Liver (tissue), 8 donors: ENCODE measurements at regions not wholly inside any gene's neighbourhood (a gene's known extent, or its start where the extent isn't known, plus 50 kb on each side); places are given as distances from the start of the nearest gene placed in this dataset.

Source experiments
- DNase-seq: peaks from one replicate; pipeline ENCODE4 v3.0.0-alpha.2; 2017; ENCODE audit warnings: low spot score
- H3K27ac ChIP-seq, 2 donors: one replicate each; pipeline ENCODE4 v1.7.0; 2013; ENCODE audit warnings: inconsistent platforms in 2 of 2, low read length in 2 of 2, control low read depth in 1 of 2, low read depth in 1 of 2, mild to moderate bottlenecking in 1 of 2
- H3K27me3 ChIP-seq, 4 donors: one replicate each; pipeline versions ENCODE4 v1.6.1 to v1.7.0; 2013; ENCODE audit warnings: low read length in 3 of 4, inconsistent platforms in 1 of 4, mild to moderate bottlenecking in 1 of 4, moderate library complexity in 1 of 4; ENCODE audit not compliant: control insufficient read depth in 4 of 4, insufficient read depth in 4 of 4
- H3K36me3 ChIP-seq, 4 donors: one replicate each; pipeline versions ENCODE4 v1.6.1 to v1.7.0; 2013; ENCODE audit warnings: low read length in 3 of 4, mild to moderate bottlenecking in 3 of 4, low read depth in 1 of 4, moderate library complexity in 1 of 4; ENCODE audit not compliant: control insufficient read depth in 4 of 4, insufficient read depth in 3 of 4
- H3K4me1 ChIP-seq, 4 donors: one replicate each; pipeline versions ENCODE4 v1.6.1 to v1.7.0; 2013; ENCODE audit warnings: low read length in 3 of 4, mild to moderate bottlenecking in 3 of 4, moderate library complexity in 1 of 4; ENCODE audit not compliant: control insufficient read depth in 4 of 4, insufficient read depth in 4 of 4
- H3K4me3 ChIP-seq, 3 donors: one replicate each; pipeline versions ENCODE4 v1.6.1 to v1.7.0; 2013; ENCODE audit warnings: low read length in 3 of 3, control low read depth in 1 of 3, low read depth in 1 of 3, mild to moderate bottlenecking in 1 of 3
- H3K9ac ChIP-seq, 2 donors: one replicate each; pipeline ENCODE4 v1.7.0; 2013; ENCODE audit warnings: low read length in 2 of 2, mild to moderate bottlenecking in 2 of 2, moderate library complexity in 2 of 2, control low read depth in 1 of 2, low read depth in 1 of 2
- H3K9me3 ChIP-seq, 4 donors: one replicate each; pipeline versions ENCODE4 v1.6.1 to v1.7.0; 2013; ENCODE audit warnings: low read length in 3 of 4; ENCODE audit not compliant: control insufficient read depth in 4 of 4
- ATF3 ChIP-seq: IDR thresholded peaks from 2 replicates; pipeline ENCODE4 v1.6.1; 2016; ENCODE audit warnings: antibody characterized with exemption
- CTCF ChIP-seq: fragments of 150-350 bp; IDR thresholded peaks from 2 replicates; pipeline ENCODE4 v1.5.1; 2017; ENCODE audit warnings: improper control_type of control experiment, low read depth, low read length; ENCODE audit not compliant: missing input control
- EGR1 ChIP-seq, 2 donors: IDR thresholded peaks; 2 replicates each; pipeline ENCODE4 v1.6.1; 2016 to 2018; ENCODE audit warnings: antibody characterized with exemption in 2 of 2, low read depth in 2 of 2
- FOXA2 ChIP-seq: IDR thresholded peaks from 2 replicates; pipeline ENCODE4 v1.6.1; 2016; ENCODE audit warnings: antibody characterized with exemption
- GABPA ChIP-seq, 2 donors: IDR thresholded peaks in 1 of 2; conservative IDR thresholded peaks in 1 of 2; 2 replicates each; pipeline ENCODE4 v1.6.1; 2016; ENCODE audit warnings: antibody characterized with exemption in 2 of 2, mild to moderate bottlenecking in 1 of 2, moderate library complexity in 1 of 2
- HNF4A ChIP-seq, 2 donors: conservative IDR thresholded peaks; 2 replicates each; pipeline ENCODE4 v1.6.1; 2016; ENCODE audit warnings: antibody characterized with exemption in 2 of 2, mild to moderate bottlenecking in 2 of 2
- HNF4G ChIP-seq: IDR thresholded peaks from 2 replicates; pipeline ENCODE4 v1.6.1; 2016; ENCODE audit warnings: antibody characterized with exemption
- JUND ChIP-seq, 2 donors: IDR thresholded peaks; 2 replicates each; pipeline ENCODE4 v1.6.1; 2016; ENCODE audit warnings: antibody characterized with exemption in 2 of 2
- MAX ChIP-seq: IDR thresholded peaks from 2 replicates; pipeline ENCODE4 v1.6.1; 2016; ENCODE audit warnings: antibody characterized with exemption
- NR2F2 ChIP-seq: IDR thresholded peaks from 2 replicates; pipeline ENCODE4 v1.6.1; 2016; ENCODE audit warnings: antibody characterized with exemption
- RAD21 ChIP-seq, 2 donors: IDR thresholded peaks; 2 replicates each; pipeline ENCODE4 v1.6.1; 2016; ENCODE audit warnings: antibody characterized with exemption in 2 of 2, mild to moderate bottlenecking in 2 of 2
- REST ChIP-seq: IDR thresholded peaks from 2 replicates; pipeline ENCODE4 v1.6.1; 2016; ENCODE audit warnings: antibody characterized with exemption, mild to moderate bottlenecking
- SP1 ChIP-seq: IDR thresholded peaks from 2 replicates; pipeline ENCODE4 v1.6.1; 2018; ENCODE audit warnings: antibody characterized with exemption, mild to moderate bottlenecking
- TAF1 ChIP-seq: conservative IDR thresholded peaks from 2 replicates; pipeline ENCODE4 v1.6.1; 2016; ENCODE audit warnings: antibody characterized with exemption, mild to moderate bottlenecking
- YY1 ChIP-seq: IDR thresholded peaks from 2 replicates; pipeline ENCODE4 v1.6.1; 2016; ENCODE audit warnings: antibody characterized with exemption, mild to moderate bottlenecking
- ZBTB33 ChIP-seq: IDR thresholded peaks from 2 replicates; pipeline ENCODE4 v1.6.1; 2016; ENCODE audit warnings: antibody characterized with exemption
- WGBS: extraction: QIAGEN DNeasy Blood & Tissue Kit; methylation state at CpG from one replicate; pipeline ENCODE4 v1.1.7; 2013; 5-methylcytosine and 5-hydroxymethylcytosine counted together
- donor health status: healthy.
- donor health status: healthy.
- donor health status: healthy.
- donor health status: healthy.
- donor health status: healthy.

- Histone ChIP-seq H3K4me1 (no peaks in the 10 kb centered on the region), H3K4me3 (no peak overlapping the region), H3K36me3 (no peaks in the 10 kb centered on the region), H3K9ac (no peak overlapping the region), H3K9me3 (no peaks in the 10 kb centered on the region), H3K27ac (no peak overlapping the region), H3K27me3 (no peaks in the 10 kb centered on the region)
- TF ChIP-seq GABPA (IDR thresholded peaks at IDR 0.05 in 1 of 2, conservative IDR thresholded peaks at IDR 0.05 in 1 of 2) (no peak), SP1 (no peak), REST (no peak), ATF3 (no peak), FOXA2 (no peak), CTCF (no peak), HNF4A (conservative IDR thresholded peaks at IDR 0.05) (no peak), YY1 (no peak), EGR1 (IDR thresholded peaks at IDR 0.05; ENCODE audit: low read depth in 2 of 2) (no peak), MAX (no peak), HNF4G (no peak), TAF1 (no peak), RAD21 (IDR thresholded peaks at IDR 0.05) (no peak), ZBTB33 (no peak), NR2F2 (no peak)
- 88% methylated on average over 4 of the region's 4 CpGs for WGBS
- no peak for DNase-seq
Measured at GRCh38 chr3:30180310-30181177, 425.9 kb upstream of the TGFBR2 start.

GRCh38 chr3:30181178-30181465 is 425.3 kb upstream of the TGFBR2 start:
- no peak for DNase-seq
- no peak for TF ChIP-seq JUND (IDR thresholded peaks at IDR 0.05)
- TF ChIP-seq ATF3: no peak
- no peaks in the 10 kb centered on the region for H3K4me1 ChIP-seq
- no peak overlapping the region for H3K9ac ChIP-seq
- no peak overlapping the region for H3K4me3 ChIP-seq
- 70% methylated on average over 1 of the region's 1 CpG for WGBS
- H3K27me3 ChIP-seq: no peaks in the 10 kb centered on the region
- H3K36me3 ChIP-seq: no peaks in the 10 kb centered on the region
- no peaks in the 10 kb centered on the region for H3K9me3 ChIP-seq
- H3K27ac ChIP-seq: no peak overlapping the region
